ENCODE measurements at regions not wholly inside any gene's neighbourhood (a gene's known extent, or its start where the extent isn't known, plus 50 kb on each side); places are given as distances from the start of the nearest gene placed in this dataset.

DNA sequence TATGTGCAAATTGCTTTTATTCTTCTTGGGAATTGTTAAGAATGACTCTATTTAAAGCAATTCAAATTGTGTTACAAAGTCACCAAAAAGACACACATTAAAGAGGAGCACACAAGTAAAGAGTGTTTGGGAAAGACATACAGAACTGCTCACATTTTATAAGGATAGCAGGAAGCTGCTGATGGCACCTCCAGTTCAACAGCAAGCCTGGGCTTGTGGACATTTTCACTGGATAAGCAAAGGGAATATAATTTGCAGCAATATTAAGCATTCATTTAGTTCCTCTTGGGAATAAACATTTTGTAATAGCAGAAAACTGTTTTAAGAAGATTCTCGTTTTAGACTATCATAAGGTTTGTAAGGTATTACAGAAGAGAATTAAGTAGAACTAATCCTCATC lies 1271.9 kb downstream of the ZPLD1 start:
- TF ChIP-seq, protein P1, sequence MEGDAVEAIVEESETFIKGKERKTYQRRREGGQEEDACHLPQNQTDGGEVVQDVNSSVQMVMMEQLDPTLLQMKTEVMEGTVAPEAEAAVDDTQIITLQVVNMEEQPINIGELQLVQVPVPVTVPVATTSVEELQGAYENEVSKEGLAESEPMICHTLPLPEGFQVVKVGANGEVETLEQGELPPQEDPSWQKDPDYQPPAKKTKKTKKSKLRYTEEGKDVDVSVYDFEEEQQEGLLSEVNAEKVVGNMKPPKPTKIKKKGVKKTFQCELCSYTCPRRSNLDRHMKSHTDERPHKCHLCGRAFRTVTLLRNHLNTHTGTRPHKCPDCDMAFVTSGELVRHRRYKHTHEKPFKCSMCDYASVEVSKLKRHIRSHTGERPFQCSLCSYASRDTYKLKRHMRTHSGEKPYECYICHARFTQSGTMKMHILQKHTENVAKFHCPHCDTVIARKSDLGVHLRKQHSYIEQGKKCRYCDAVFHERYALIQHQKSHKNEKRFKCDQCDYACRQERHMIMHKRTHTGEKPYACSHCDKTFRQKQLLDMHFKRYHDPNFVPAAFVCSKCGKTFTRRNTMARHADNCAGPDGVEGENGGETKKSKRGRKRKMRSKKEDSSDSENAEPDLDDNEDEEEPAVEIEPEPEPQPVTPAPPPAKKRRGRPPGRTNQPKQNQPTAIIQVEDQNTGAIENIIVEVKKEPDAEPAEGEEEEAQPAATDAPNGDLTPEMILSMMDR (IDR thresholded peaks at IDR 0.05), result no peak
- TF ChIP-seq EZH2 (IDR thresholded peaks at IDR 0.05), result no peak

All from neural progenitor cell (in vitro differentiated cells).